ENCODE measurements at regions not wholly inside any gene's neighbourhood (a gene's known extent, or its start where the extent isn't known, plus 50 kb on each side); places are given as distances from the start of the nearest gene placed in this dataset.
A peak's percentile ranks its signal among the peaks of the same experiment; 100 is the strongest.

- Histone ChIP-seq H3K27ac (no peak overlapping the region), H3K27me3 (no peaks in the 10 kb centered on the region), H3K4me1 (no peaks in the 10 kb centered on the region), H3K36me3 (no peaks in the 10 kb centered on the region), H3K4me3 (no peak overlapping the region), H3K9me3 (no peaks in the 10 kb centered on the region)
- DNase-seq (no peak), ATAC-seq (no peak)
- intact Hi-C loops (cut with DNase I) = loop anchor here (10.0 kb wide), 3 partner anchors 361 to 891 kb away; no protein-coding TSS in a partner anchor
- no peak for TF ChIP-seq CTCF (IDR thresholded peaks at IDR 0.05)
These were observed 121.3 kb upstream of the SMAD3 start for GRCh38 chr15:66944121-66944520.

- no peak overlapping the region for H3K4me3 ChIP-seq
- no peak overlapping the region for H3K27ac ChIP-seq
- DNase-seq = no peak
- no peak for ATAC-seq
- no peaks in the 10 kb centered on the region for H3K9me3 ChIP-seq
- no peak for TF ChIP-seq CTCF (IDR thresholded peaks at IDR 0.05)
- no peaks in the 10 kb centered on the region for H3K4me1 ChIP-seq
- H3K36me3 ChIP-seq = no peaks in the 10 kb centered on the region
- intact Hi-C loops (cut with DNase I) = loop anchor here (10.0 kb wide), 3 partner anchors 360 to 890 kb away; no protein-coding TSS in a partner anchor
- no peaks in the 10 kb centered on the region for H3K27me3 ChIP-seq
These were observed 120.1 kb upstream of the SMAD3 start for GRCh38 chr15:66945286-66945685.

- no peaks in the 10 kb centered on the region for H3K36me3 ChIP-seq
- no peak overlapping the region for H3K4me3 ChIP-seq
- DNase-seq = no peak
- intact Hi-C loops (cut with DNase I) = loop anchor here (10.0 kb wide), 3 partner anchors 359 to 889 kb away; no protein-coding TSS in a partner anchor
- no peaks in the 10 kb centered on the region for H3K27me3 ChIP-seq
- no peaks in the 10 kb centered on the region for H3K4me1 ChIP-seq
- H3K27ac ChIP-seq = no peak overlapping the region
- TF ChIP-seq CTCF (IDR thresholded peaks at IDR 0.05) = no peak
- ATAC-seq = no peak
- H3K9me3 ChIP-seq = no peaks in the 10 kb centered on the region
These were observed 119.6 kb upstream of the SMAD3 start for GRCh38 chr15:66945842-66946241.

- intact Hi-C loops (cut with DNase I) = loop anchor here (10.0 kb wide), 3 partner anchors 358 to 888 kb away; no protein-coding TSS in a partner anchor
- no peaks in the 10 kb centered on the region for H3K9me3 ChIP-seq
- no peak overlapping the region for H3K27ac ChIP-seq
- ATAC-seq = peak; percentile 90
- TF ChIP-seq CTCF (IDR thresholded peaks at IDR 0.05) = peak; percentile 95
- no peaks in the 10 kb centered on the region for H3K36me3 ChIP-seq
- DNase-seq = peak; percentile 77
- no peak overlapping the region for H3K4me3 ChIP-seq
- no peaks in the 10 kb centered on the region for H3K4me1 ChIP-seq
- no peaks in the 10 kb centered on the region for H3K27me3 ChIP-seq
These were observed 118.7 kb upstream of the SMAD3 start for GRCh38 chr15:66946578-66947164.

GRCh38 chr15:66947471-66947870 lies 117.9 kb upstream of the SMAD3 start:
- no peaks in the 10 kb centered on the region for H3K9me3 ChIP-seq
- H3K27ac ChIP-seq = no peak overlapping the region
- DNase-seq (no peak), ATAC-seq (no peak)
- no peaks in the 10 kb centered on the region for H3K36me3 ChIP-seq
- no peaks in the 10 kb centered on the region for H3K4me1 ChIP-seq
- no peaks in the 10 kb centered on the region for H3K27me3 ChIP-seq
- no peak overlapping the region for H3K4me3 ChIP-seq
- intact Hi-C loops (cut with DNase I) = loop anchor here (10.0 kb wide), 3 partner anchors 357 to 887 kb away; no protein-coding TSS in a partner anchor
- no peak for TF ChIP-seq CTCF (IDR thresholded peaks at IDR 0.05)
